Colonic mucosa (tissue), 4 donors: ENCODE measurements at regions not wholly inside any gene's neighbourhood (a gene's known extent, or its start where the extent isn't known, plus 50 kb on each side); places are given as distances from the start of the nearest gene placed in this dataset.

Experiments
- DNase-seq: peaks from one replicate; pipeline ENCODE4 v3.0.0-alpha.2; 2020
- H3K27ac ChIP-seq: fragments of 200-600 bp; one replicate; pipeline ENCODE4 v1.8.0; 2021
- H3K27me3 ChIP-seq: fragments of 200-600 bp; one replicate; pipeline ENCODE4 v1.8.0; 2021
- H3K36me3 ChIP-seq: fragments of 200-600 bp; one replicate; pipeline ENCODE4 v1.8.0; 2021
- H3K4me1 ChIP-seq: fragments of 200-600 bp; one replicate; pipeline ENCODE4 v1.8.0; 2021; ENCODE audit warnings: mild to moderate bottlenecking
- H3K4me3 ChIP-seq: fragments of 200-600 bp; one replicate; pipeline ENCODE4 v1.8.0; 2021
- H3K9ac ChIP-seq, 2 donors: one replicate each; pipeline ENCODE4 v1.7.0; 2013; ENCODE audit warnings: control low read depth in 2 of 2, low read depth in 2 of 2, low read length in 2 of 2
- H3K9me3 ChIP-seq: fragments of 200-600 bp; one replicate; pipeline ENCODE4 v1.8.0; 2021
- intact Hi-C: fragments of 100-400 bp; cut with DNase I; formaldehyde crosslinking; loops from one replicate; pipeline ENCODE4 v1.14.1; 2022
- TF ChIP-seq, protein P1 (sequence below): fragments of 200-600 bp; IDR thresholded peaks from one replicate; pipeline ENCODE4 v1.8.0; 2022; ENCODE audit warnings: antibody characterized with exemption, mild to moderate bottlenecking
- donor health status: healthy.
- donor health status: DM: no; HTN: no; CAD: no.
- donor health status: DM: no; HTN: no; CAD: no.

DNA sequence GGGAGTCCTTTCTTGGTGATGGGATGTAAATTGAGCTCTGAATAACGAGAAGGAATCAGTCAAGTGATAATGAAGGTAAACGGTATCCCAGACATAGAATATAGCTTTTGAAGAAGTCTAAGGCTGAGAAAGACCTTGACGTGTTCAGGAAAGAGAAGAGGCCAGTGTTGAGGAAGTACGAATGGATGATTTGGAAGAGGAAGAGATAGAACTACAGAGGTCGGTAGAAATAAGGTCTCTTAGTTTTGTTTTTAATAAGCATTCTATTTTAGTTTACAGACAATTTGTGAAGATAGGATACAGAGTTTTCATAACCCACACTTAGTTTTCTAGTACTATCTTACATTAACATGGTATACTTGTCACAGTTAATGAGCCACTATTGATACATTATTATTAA is 1598.1 kb downstream of the FAM181B start:
- TF ChIP-seq, protein P1, sequence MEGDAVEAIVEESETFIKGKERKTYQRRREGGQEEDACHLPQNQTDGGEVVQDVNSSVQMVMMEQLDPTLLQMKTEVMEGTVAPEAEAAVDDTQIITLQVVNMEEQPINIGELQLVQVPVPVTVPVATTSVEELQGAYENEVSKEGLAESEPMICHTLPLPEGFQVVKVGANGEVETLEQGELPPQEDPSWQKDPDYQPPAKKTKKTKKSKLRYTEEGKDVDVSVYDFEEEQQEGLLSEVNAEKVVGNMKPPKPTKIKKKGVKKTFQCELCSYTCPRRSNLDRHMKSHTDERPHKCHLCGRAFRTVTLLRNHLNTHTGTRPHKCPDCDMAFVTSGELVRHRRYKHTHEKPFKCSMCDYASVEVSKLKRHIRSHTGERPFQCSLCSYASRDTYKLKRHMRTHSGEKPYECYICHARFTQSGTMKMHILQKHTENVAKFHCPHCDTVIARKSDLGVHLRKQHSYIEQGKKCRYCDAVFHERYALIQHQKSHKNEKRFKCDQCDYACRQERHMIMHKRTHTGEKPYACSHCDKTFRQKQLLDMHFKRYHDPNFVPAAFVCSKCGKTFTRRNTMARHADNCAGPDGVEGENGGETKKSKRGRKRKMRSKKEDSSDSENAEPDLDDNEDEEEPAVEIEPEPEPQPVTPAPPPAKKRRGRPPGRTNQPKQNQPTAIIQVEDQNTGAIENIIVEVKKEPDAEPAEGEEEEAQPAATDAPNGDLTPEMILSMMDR: no peak
- H3K27ac ChIP-seq: no peak overlapping the region
- H3K4me1 ChIP-seq: no peaks in the 10 kb centered on the region
- no peaks in the 10 kb centered on the region for H3K36me3 ChIP-seq
- no peaks in the 10 kb centered on the region for H3K27me3 ChIP-seq
- DNase-seq: no peak
- H3K4me3 ChIP-seq: no peak overlapping the region
- intact Hi-C loops: no loop called here
- H3K9ac ChIP-seq: no peak overlapping the region
- H3K9me3 ChIP-seq: no peaks in the 10 kb centered on the region

DNA sequence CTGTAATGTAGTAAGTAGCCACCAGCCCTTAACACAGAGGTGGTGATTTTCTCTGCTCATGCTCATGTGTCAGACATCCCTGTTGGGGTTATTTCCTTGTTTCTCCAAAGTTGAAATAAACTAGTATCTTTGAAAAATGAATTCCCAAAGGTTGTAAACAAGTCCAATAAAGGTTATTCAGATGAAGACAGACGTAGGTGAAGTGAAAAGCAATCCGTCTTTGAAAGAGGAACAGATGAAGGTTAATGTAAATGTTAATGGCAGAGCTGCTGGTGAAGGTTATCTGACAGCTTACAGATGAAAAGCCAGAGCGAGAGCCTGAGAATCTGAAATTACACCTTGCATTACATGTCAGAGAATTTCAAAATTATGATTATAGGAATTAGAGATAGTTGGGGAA is 1604.0 kb downstream of the FAM181B start:
- TF ChIP-seq, protein P1: no peak
- Histone ChIP-seq H3K9ac (no peak overlapping the region), H3K4me3 (no peak overlapping the region), H3K27ac (no peak overlapping the region), H3K9me3 (no peaks in the 10 kb centered on the region), H3K36me3 (no peaks in the 10 kb centered on the region), H3K4me1 (no peaks in the 10 kb centered on the region), H3K27me3 (no peaks in the 10 kb centered on the region)
- intact Hi-C loops: no loop called here
- no peak for DNase-seq

GRCh38 chr11:81112718-81113117 is 1620.9 kb downstream of the FAM181B start:
- intact Hi-C loops: no loop called here
- Histone ChIP-seq H3K9ac (no peak overlapping the region), H3K27me3 (no peaks in the 10 kb centered on the region), H3K36me3 (no peaks in the 10 kb centered on the region), H3K9me3 (no peaks in the 10 kb centered on the region), H3K4me1 (no peaks in the 10 kb centered on the region), H3K27ac (no peak overlapping the region), H3K4me3 (no peak overlapping the region)
- TF ChIP-seq, protein P1: no peak
- no peak for DNase-seq

DNA sequence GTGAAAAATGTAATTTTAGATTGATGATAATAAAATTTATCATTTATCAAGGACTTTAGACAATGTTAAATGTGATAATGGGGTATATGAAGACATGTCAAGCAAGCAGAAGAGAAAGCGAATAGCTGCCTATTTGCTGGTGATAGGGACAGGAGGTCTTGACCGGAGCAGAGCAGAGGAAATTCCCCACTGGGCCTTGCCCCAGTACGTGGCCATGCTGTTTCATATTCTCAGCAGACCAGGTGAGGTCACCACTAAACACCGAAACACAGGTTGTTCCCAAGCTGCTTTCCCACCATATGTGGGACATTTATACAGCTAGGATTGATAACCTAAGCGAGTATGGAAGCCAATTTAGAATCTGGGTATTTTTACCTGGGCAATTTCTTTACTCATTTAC is 1629.6 kb downstream of the FAM181B start:
- H3K9ac ChIP-seq: no peak overlapping the region
- H3K27ac ChIP-seq: no peak overlapping the region
- DNase-seq: no peak
- no peaks in the 10 kb centered on the region for H3K36me3 ChIP-seq
- no peaks in the 10 kb centered on the region for H3K4me1 ChIP-seq
- H3K4me3 ChIP-seq: no peak overlapping the region
- H3K9me3 ChIP-seq: no peaks in the 10 kb centered on the region
- TF ChIP-seq, protein P1: no peak
- intact Hi-C loops: no loop called here
- H3K27me3 ChIP-seq: no peaks in the 10 kb centered on the region

- intact Hi-C loops: no loop called here
- no peaks in the 10 kb centered on the region for H3K4me1 ChIP-seq
- no peaks in the 10 kb centered on the region for H3K9me3 ChIP-seq
- H3K27me3 ChIP-seq: no peaks in the 10 kb centered on the region
- no peak overlapping the region for H3K4me3 ChIP-seq
- H3K27ac ChIP-seq: no peak overlapping the region
- TF ChIP-seq, protein P1: no peak
- no peaks in the 10 kb centered on the region for H3K36me3 ChIP-seq
- H3K9ac ChIP-seq: no peak overlapping the region
- DNase-seq: no peak
These were observed 1635.2 kb downstream of the FAM181B start for GRCh38 chr11:81098471-81098870.

- no peak for DNase-seq
- TF ChIP-seq, protein P1: no peak
- no peaks in the 10 kb centered on the region for H3K9me3 ChIP-seq
- no peaks in the 10 kb centered on the region for H3K36me3 ChIP-seq
- H3K4me1 ChIP-seq: no peaks in the 10 kb centered on the region
- H3K27ac ChIP-seq: no peak overlapping the region
- H3K27me3 ChIP-seq: no peaks in the 10 kb centered on the region
- intact Hi-C loops: no loop called here
- H3K4me3 ChIP-seq: no peak overlapping the region
- H3K9ac ChIP-seq: no peak overlapping the region
These were observed 1641.1 kb downstream of the FAM181B start for GRCh38 chr11:81092522-81092921.
